ENCODE measurements at regions not wholly inside any gene's neighbourhood (a gene's known extent, or its start where the extent isn't known, plus 50 kb on each side); places are given as distances from the start of the nearest gene placed in this dataset.
"Not testable (repeated sequence)": the region's sequence is repeated elsewhere in the genome, so short reads cannot be mapped to it uniquely, and the experiment has no call there.

- in situ Hi-C loops (cut with HindIII; ENCODE audit: low sequenced_read_pairs) = no loop called here
Observed at GRCh38 chr2:217360781-217361482, 501.1 kb upstream of the TNP1 start.

GRCh38 chr2:217360111-217360510 lies 500.2 kb upstream of the TNP1 start:
- in situ Hi-C loops (cut with HindIII; ENCODE audit: low sequenced_read_pairs) = no loop called here

DNA sequence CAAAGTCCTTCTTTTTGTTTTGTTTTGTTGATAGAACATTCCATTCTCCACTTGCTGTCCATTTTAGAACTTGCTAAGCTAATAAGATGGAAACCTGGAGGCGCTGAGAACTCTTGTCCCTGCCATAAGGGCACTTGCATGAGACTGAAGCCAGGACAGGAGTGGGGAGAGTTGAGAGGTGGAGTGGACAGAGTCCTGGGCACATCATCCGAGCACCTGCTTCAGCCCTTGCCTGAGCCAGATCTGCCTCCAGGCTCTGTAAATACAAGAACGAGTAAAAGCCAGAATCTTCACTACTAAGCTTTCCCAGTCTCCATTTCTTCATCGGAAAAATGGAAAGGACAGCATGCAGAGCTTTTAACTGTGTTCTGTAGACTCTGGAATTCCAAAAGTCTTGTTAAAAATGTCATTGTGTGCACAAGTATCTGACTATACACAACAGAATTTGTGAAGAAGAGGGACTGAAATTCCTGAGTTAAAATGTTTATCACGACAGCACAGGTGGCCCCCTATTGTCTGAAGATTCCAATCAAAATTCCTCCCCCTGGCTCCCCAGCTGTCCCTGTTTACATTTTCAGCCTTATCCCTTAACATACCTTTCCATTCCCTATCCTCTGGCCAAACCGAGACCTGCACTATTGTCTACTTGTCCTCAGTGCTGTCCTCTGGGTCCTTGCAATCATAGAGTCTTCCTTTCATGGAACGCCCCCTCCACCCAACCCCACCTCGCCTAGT lies 498.2 kb upstream of the TNP1 start:
- in situ Hi-C loops (cut with HindIII; ENCODE audit: low sequenced_read_pairs) = no loop called here

DNA sequence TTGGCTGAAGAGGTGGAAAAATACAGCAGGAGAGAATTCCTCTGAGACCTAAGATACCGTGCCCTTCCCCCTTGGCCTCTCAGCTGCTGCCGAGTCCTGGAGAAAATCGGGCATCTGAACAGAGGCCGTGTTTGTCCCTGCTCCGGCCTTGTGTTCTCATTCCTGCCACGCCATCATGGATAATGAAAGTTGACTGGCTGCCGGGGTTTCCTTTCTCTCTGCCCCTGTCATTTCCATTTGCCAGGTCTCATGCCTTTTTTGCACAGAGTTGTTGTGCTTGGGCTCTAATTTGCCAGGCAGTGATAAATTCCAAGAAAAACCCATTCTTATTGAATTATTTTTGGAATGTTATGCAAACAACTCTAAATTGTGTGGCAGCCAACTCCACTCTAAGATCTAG lies 496.9 kb upstream of the TNP1 start:
- in situ Hi-C loops (cut with HindIII; ENCODE audit: low sequenced_read_pairs) = no loop called here

DNA sequence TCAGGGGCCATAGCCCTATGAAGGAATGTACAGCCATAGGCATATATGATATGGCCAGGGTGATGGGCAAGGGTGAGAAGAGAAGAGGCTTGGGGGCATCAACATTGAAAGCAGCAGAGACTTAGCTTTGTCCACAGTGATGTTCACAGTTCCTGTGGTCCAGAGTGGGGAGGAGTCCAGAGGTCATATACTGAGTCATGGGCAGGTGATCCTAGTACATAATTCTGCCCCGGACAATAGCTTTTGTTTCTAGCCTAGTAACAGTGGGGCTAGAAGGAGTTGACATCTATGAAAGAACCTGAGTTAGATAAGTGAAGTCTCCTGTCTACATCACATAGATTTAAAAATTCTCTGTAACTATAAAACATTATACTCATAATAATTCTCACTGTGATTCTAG lies 496.3 kb upstream of the TNP1 start:
- in situ Hi-C loops (cut with HindIII; ENCODE audit: low sequenced_read_pairs) = no loop called here

- in situ Hi-C loops (cut with HindIII; ENCODE audit: low sequenced_read_pairs) = no loop called here
Observed at GRCh38 chr2:217353591-217353990, 493.7 kb upstream of the TNP1 start.

DNA sequence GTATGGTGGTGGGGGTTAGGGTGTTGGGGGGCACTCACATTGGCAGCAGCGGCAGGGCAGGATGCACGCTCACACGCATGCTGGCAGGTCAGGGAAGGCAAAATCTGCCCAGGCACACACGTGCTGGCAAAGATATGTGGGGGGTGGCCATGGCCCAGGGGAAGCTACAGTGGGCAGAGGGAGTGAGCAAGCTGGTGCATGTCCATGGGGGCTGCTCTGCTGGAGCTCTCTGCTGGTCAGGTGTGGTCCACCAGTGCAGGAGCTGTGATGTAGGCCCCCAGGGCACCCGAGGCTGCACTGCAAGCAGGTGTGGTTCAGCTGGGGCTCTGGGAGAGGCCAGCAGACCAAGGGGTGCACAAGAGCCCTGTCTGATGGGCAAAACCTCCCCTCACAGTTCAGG lies 491.5 kb upstream of the TNP1 start:
- in situ Hi-C loops (cut with HindIII; ENCODE audit: low sequenced_read_pairs) = no loop called here

DNA sequence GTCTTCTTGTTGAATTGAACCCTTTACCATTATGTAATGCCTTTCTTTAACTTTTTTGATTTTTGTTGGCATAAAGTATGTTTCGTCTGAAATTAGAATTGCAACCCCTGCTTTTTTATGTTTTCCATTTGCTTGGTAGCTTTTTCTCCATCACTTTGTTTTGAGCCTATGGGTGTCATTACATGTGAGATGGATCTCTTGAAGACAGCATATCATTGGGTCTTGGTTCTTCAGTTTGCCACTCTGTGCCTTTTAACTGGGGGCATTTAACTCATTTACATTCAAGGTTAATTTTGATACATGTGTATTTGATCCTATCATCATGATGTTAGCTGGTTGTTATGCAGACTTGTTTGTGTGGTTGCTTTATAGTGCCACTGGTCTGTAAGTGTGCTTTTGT lies 489.4 kb upstream of the TNP1 start:
- in situ Hi-C loops (cut with HindIII; ENCODE audit: low sequenced_read_pairs) = no loop called here

DNA sequence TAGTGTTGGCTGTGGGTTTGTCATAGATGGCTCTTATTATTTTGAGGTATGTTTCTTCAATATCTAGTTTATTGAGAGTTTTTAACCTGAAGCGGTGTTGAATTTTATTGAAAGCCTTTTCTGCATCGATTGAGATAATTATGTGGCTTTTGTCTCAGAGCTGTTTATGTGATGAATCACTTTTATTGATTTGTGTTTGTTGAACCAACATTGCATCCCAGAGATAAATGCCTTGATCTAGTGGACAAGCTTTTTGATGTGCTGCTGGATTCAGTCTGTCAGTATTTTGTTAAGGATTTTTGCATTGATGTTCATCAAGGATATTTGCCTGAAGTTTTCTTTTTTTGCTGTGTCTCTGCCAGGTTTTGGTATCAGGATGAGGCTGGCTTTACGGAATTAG lies 487.8 kb upstream of the TNP1 start:
- in situ Hi-C loops (cut with HindIII; ENCODE audit: low sequenced_read_pairs) = not testable (repeated sequence)

DNA sequence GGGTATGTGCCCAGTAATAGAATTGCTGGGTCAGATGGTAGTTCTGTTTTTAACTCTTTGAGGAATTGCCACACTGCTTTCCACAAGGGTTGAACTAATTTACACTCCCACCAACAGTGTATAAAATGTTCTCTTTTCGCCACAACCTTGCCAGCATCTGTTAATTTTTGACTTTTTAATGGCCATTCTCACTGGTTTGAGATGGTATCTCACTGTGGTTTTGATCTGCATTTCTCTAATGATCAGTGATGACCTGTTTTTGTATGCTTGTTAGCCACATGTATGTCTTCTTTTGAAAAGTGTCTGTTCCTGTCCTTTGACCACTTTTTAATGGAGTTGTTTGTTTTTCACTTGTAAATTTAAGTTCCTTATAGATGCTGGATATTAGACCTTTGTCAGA lies 486.2 kb upstream of the TNP1 start:
- in situ Hi-C loops (cut with HindIII; ENCODE audit: low sequenced_read_pairs) = not testable (repeated sequence)

DNA sequence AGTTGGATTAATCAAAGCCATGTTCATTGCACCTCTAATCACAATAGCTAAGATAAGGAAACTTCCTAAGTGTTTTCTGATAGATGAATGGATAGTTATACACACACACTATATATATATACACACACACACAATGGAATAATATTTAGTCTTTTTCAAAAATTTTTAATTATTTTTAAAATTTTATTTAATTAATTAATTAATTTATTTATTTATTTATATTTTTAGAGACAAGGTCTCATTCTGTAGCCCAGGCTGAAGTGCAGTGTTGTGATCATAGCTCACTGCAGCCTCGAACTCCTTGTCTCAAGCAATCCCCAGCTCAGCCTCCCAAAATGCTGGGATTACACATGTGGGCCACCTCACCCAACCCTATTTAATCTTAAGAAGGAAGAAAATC lies 481.0 kb upstream of the TNP1 start:
- in situ Hi-C loops (cut with HindIII; ENCODE audit: low sequenced_read_pairs) = no loop called here

- in situ Hi-C loops (cut with HindIII; ENCODE audit: low sequenced_read_pairs) = no loop called here
Observed at GRCh38 chr2:217340176-217340575, 480.3 kb upstream of the TNP1 start.

- in situ Hi-C loops (cut with HindIII; ENCODE audit: low sequenced_read_pairs) = no loop called here
Observed at GRCh38 chr2:217339753-217340152, 479.9 kb upstream of the TNP1 start.

DNA sequence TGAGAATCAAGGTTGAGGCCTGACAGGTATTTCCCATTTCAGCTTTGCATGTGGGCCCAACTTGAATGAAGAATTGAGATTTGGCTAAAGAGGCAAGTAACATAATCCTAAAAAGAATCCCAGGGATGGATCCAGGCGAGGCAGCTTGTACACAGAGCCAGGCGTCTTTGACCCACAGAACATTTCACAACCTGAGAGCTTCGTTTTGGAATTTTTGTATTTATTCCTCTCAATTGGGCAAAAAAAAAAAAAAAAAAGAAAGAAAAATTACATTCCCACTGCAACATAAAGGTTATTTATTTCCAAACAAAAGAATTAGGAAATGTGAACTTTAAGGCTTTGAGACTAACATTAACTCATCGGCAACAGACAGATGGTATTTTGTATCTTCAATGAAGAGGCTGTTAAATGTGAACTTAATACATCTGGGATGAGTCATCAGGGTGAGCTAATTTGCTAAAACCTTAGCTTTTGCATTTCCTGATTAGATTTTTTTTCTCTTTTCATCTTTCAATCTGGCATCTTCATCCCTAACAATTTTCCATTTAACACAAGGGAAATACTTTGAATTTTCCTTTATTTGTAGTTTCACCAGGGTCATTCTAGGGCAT lies 478.5 kb upstream of the TNP1 start:
- in situ Hi-C loops (cut with HindIII; ENCODE audit: low sequenced_read_pairs) = no loop called here

DNA sequence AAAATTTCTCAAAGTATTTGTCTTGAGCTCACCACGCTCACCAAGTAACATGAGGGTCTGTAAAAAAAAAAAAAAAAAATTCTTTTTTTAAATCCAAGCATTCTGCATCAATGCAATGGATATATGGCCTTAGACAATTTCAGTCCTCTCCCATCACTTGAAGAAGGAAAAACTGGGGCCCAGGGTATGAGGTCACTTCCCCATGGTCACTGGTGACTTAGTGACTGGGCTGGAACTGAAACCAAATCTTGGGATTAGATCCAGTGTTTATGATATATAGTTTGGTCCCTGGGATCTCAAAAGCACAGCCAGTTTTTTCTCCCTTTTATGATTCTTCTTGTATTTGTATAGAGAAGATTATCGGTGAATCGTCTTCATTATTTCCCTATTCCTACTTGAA lies 477.9 kb upstream of the TNP1 start:
- in situ Hi-C loops (cut with HindIII; ENCODE audit: low sequenced_read_pairs) = no loop called here

DNA sequence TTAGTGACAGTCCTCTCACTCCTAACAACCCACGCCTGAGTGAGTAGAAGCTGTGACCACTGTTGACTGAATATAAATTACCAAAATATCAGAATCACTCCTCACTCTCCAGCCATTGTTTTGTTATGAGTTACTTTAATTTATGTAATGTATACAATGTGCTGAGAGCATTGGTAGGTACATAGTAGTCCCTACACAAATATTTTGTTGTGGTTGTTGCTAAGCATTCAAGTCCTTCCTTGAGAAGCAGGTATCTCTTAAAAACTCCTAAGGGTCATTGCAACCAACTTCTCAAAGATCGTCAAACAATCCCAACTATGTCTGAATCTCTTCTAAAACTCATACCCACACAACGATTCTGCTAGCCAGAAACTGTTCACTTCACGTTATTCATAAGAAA lies 476.8 kb upstream of the TNP1 start:
- in situ Hi-C loops (cut with HindIII; ENCODE audit: low sequenced_read_pairs) = no loop called here

DNA sequence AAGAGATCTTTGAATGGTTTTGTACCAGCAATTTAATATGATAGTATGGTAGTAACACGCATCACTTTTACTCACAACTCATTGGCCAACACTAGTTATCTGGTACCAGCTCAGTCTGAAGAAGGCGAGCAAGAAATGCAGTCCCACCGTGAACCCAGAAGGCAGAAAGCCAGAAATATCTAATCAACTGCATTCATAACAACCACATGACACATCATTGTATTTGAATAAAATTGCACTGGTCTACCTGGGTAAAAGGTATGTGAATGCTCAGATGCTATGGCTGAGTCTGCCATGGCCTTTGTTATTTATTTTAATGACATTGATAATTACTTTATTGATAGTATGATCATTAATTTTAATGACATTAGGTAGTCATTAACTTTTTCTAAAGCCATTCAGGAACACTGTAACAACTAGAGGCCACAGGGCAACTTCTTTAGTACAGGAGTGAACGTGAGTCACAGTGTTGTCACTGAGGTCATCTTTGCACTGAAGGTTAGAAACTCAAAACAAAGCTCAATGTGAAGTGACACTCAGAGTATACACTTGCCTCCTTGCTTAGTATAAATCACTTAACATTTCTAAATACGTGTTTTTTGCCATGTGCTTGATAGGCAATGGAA lies 475.6 kb upstream of the TNP1 start:
- in situ Hi-C loops (cut with HindIII; ENCODE audit: low sequenced_read_pairs) = no loop called here

DNA sequence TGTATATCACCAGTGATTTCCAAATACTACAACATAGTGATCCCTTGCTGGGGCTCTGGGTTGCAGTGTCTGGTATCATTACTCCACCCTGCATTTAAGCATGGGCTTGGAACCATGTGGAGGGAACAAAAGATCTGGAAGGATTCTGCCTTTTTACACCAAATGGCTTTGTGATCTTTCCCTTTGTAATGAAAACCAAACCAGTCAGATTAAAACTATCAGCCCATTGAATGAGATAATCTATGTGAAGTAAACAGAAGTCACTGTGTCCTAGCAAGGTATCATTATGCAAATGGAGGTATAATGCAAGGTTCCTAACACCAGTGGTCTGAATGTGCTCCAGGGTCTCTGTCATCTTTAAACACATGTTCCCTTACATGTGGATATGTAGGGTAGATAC lies 474.7 kb upstream of the TNP1 start:
- in situ Hi-C loops (cut with HindIII; ENCODE audit: low sequenced_read_pairs) = no loop called here

GRCh38 chr2:217332866-217333265 lies 473.0 kb upstream of the TNP1 start:
- in situ Hi-C loops (cut with HindIII; ENCODE audit: low sequenced_read_pairs) = no loop called here

- in situ Hi-C loops (cut with HindIII; ENCODE audit: low sequenced_read_pairs) = no loop called here
Observed at GRCh38 chr2:217332417-217332791, 472.5 kb upstream of the TNP1 start.

GRCh38 chr2:217331523-217332416 lies 471.9 kb upstream of the TNP1 start:
- in situ Hi-C loops (cut with HindIII; ENCODE audit: low sequenced_read_pairs) = no loop called here

All from endothelial cell of hepatic sinusoid (primary cell).